PC-3 (cell line): ENCODE measurements at regions not wholly inside any gene's neighbourhood (a gene's known extent, or its start where the extent isn't known, plus 50 kb on each side); places are given as distances from the start of the nearest gene placed in this dataset.

Source experiments
- ATAC-seq: fragments of 200-7000 bp; cut with Tn5 transposase; 2 replicates; pipeline ENCODE4 v1.9.1; 2020; ENCODE audit warnings: mild to moderate bottlenecking, moderate library complexity
- BruUV-seq: library from RNA; stranded (reverse); fragments of 400-500 nt; replicated peaks from 2 replicates; lab custom pipeline; 2021; lab: Mats Ljungman, UMichigan
- CTCF ChIA-PET: fragments of 300-600 bp; sonication (Branson Sonifier 250); formaldehyde crosslinking; loops from one replicate; lab custom pipeline; 2022; ENCODE audit warnings: antibody characterized with exemption; lab: Charles Lee
- POLR2A ChIA-PET: fragments of 300-600 bp; sonication (Branson Sonifier 250); formaldehyde crosslinking; loops from one replicate; lab custom pipeline; 2022; ENCODE audit warnings: antibody characterized with exemption; ENCODE audit not compliant: unreplicated experiment; lab: Charles Lee
- DNase-seq: peaks from one replicate; pipeline ENCODE4 v3.0.0-alpha.2; 2015
- H2AFZ ChIP-seq: fragments of 300-600 bp; sonication (generic); 2 replicates; pipeline ENCODE4 v1.6.0; 2016; ENCODE audit warnings: antibody characterized with exemption, low read length
- H3F3A ChIP-seq: fragments of 300-600 bp; sonication (generic); one replicate; pipeline ENCODE4 v1.6.0; 2017; ENCODE audit warnings: antibody characterized with exemption, low read length, control low read depth, mild to moderate bottlenecking; ENCODE audit not compliant: unreplicated experiment
- H3K27ac ChIP-seq: fragments of 300-600 bp; sonication (generic); 2 replicates; pipeline ENCODE4 v1.5.1; 2016; ENCODE audit warnings: mild to moderate bottlenecking, low read length
- H3K27me3 ChIP-seq: fragments of 300-600 bp; sonication (generic); 2 replicates; pipeline ENCODE4 v1.6.1; 2016; ENCODE audit warnings: low read length, mixed read lengths
- H3K36me3 ChIP-seq: fragments of 300-600 bp; sonication (generic); 2 replicates; pipeline ENCODE4 v1.6.1; 2016; ENCODE audit warnings: low read depth, mixed run types, low read length, mixed read lengths
- H3K4me1 ChIP-seq: fragments of 300-600 bp; sonication (generic); 2 replicates; pipeline ENCODE4 v1.5.1; 2016; ENCODE audit warnings: low read length; ENCODE audit not compliant: insufficient read depth
- H3K4me2 ChIP-seq: fragments of 300-600 bp; sonication (generic); 2 replicates; pipeline ENCODE4 v1.6.0; 2016; ENCODE audit warnings: low read length
- H3K4me3 ChIP-seq: fragments of 300-600 bp; sonication (generic); 2 replicates; pipeline ENCODE4 v1.5.1; 2016; ENCODE audit warnings: mild to moderate bottlenecking, low read length, mixed read lengths
- H3K79me2 ChIP-seq: fragments of 300-600 bp; sonication (generic); 2 replicates; pipeline ENCODE4 v1.6.1; 2017; ENCODE audit warnings: low read length, mixed read lengths
- H3K9ac ChIP-seq: fragments of 300-600 bp; sonication (generic); 2 replicates; pipeline ENCODE4 v1.6.0; 2016; ENCODE audit warnings: mild to moderate bottlenecking, low read length
- H3K9me2 ChIP-seq: fragments of 300-600 bp; sonication (generic); replicated peaks from 2 replicates; pipeline ENCODE4 v1.6.1; 2016; ENCODE audit warnings: mixed run types, low read length, mixed read lengths
- H3K9me3 ChIP-seq: fragments of 300-600 bp; sonication (generic); 2 replicates; pipeline ENCODE4 v1.6.1; 2016; ENCODE audit warnings: low read length, mixed read lengths
- H4K20me1 ChIP-seq: fragments of 300-600 bp; sonication (generic); 2 replicates; pipeline ENCODE4 v1.6.1; 2016; ENCODE audit warnings: low read length, mixed read lengths
- CTCF ChIP-seq: fragments of 300-600 bp; sonication (generic); conservative IDR thresholded peaks from 2 replicates; pipeline ENCODE4 v1.5.1; 2017; ENCODE audit warnings: antibody characterized with exemption, low read depth, mild to moderate bottlenecking, low read length
- EZH2 ChIP-seq: fragments of 300-600 bp; sonication (generic); IDR thresholded peaks from one replicate; pipeline ENCODE4 v1.6.1; 2017; ENCODE audit warnings: antibody characterized with exemption, mild to moderate bottlenecking, low read length; ENCODE audit not compliant: unreplicated experiment
- EZH2phosphoT487 ChIP-seq: fragments of 300-600 bp; sonication (generic); IDR thresholded peaks from 2 replicates; pipeline ENCODE4 v1.6.1; 2018; ENCODE audit warnings: mild to moderate bottlenecking, antibody characterized with exemption, low read length, borderline replicate concordance
- intact Hi-C: fragments of 100-400 bp; cut with micrococcal nuclease; formaldehyde crosslinking; loops from 2 replicates; pipeline ENCODE4 v1.9.0; 2023

GRCh38 chr6:163723759-163724158 is 309.2 kb downstream of the QKI start:
- no peaks in the 10 kb centered on the region for H3F3A ChIP-seq
- no peak overlapping the region for H2AFZ ChIP-seq
- CTCF ChIA-PET: no interaction called here
- peaks cover 26% of the 10 kb centered on the region for H3K27me3 ChIP-seq
- no TSS peak for BruUV-seq
- intact Hi-C loops: no loop called here
- H3K4me1 ChIP-seq: no peaks in the 10 kb centered on the region
- H4K20me1 ChIP-seq: no peaks in the 10 kb centered on the region
- H3K9ac ChIP-seq: no peak overlapping the region
- no peak overlapping the region for H3K27ac ChIP-seq
- no peaks in the 10 kb centered on the region for H3K79me2 ChIP-seq
- H3K4me3 ChIP-seq: no peak overlapping the region
- no peaks in the 10 kb centered on the region for H3K36me3 ChIP-seq
- TF ChIP-seq CTCF (no peak), EZH2phosphoT487 (no peak), EZH2 (no peak)
- no peak for DNase-seq
- no peaks in the 10 kb centered on the region for H3K9me2 ChIP-seq
- no peak for ATAC-seq
- POLR2A ChIA-PET: no interaction called here
- H3K9me3 ChIP-seq: no peaks in the 10 kb centered on the region
- no peak overlapping the region for H3K4me2 ChIP-seq

- H3K9ac ChIP-seq: no peak overlapping the region
- no peaks in the 10 kb centered on the region for H3K4me1 ChIP-seq
- no peaks in the 10 kb centered on the region for H3K79me2 ChIP-seq
- no peaks in the 10 kb centered on the region for H3K36me3 ChIP-seq
- no TSS peak for BruUV-seq
- no peaks in the 10 kb centered on the region for H3K9me2 ChIP-seq
- no peak overlapping the region for H2AFZ ChIP-seq
- POLR2A ChIA-PET: no interaction called here
- no peaks in the 10 kb centered on the region for H4K20me1 ChIP-seq
- H3K27ac ChIP-seq: no peak overlapping the region
- intact Hi-C loops: no loop called here
- CTCF ChIA-PET: no interaction called here
- no peak overlapping the region for H3K4me2 ChIP-seq
- H3K27me3 ChIP-seq: peaks cover 31% of the 10 kb centered on the region
- no peaks in the 10 kb centered on the region for H3F3A ChIP-seq
- H3K9me3 ChIP-seq: no peaks in the 10 kb centered on the region
- TF ChIP-seq CTCF (no peak), EZH2phosphoT487 (no peak), EZH2 (no peak)
- DNase-seq (no peak), ATAC-seq (no peak)
- no peak overlapping the region for H3K4me3 ChIP-seq
These were observed 307.6 kb downstream of the QKI start for GRCh38 chr6:163721922-163722692.

GRCh38 chr6:163721435-163721834 is 306.9 kb downstream of the QKI start:
- Histone ChIP-seq H3K9me2 (no peaks in the 10 kb centered on the region), H3K9ac (no peak overlapping the region), H3K9me3 (no peaks in the 10 kb centered on the region), H3K79me2 (no peaks in the 10 kb centered on the region), H3K27me3 (peaks cover 31% of the 10 kb centered on the region), H3K4me1 (no peaks in the 10 kb centered on the region), H3K4me3 (no peak overlapping the region), H2AFZ (no peak overlapping the region), H3F3A (no peaks in the 10 kb centered on the region), H3K36me3 (no peaks in the 10 kb centered on the region), H4K20me1 (no peaks in the 10 kb centered on the region), H3K27ac (no peak overlapping the region), H3K4me2 (no peak overlapping the region)
- POLR2A ChIA-PET: no interaction called here
- no TSS peak for BruUV-seq
- TF ChIP-seq CTCF (no peak), EZH2 (no peak), EZH2phosphoT487 (no peak)
- DNase-seq: no peak
- intact Hi-C loops: no loop called here
- CTCF ChIA-PET: no interaction called here
- no peak for ATAC-seq
